Liver (tissue), 8 donors: ENCODE measurements at regions not wholly inside any gene's neighbourhood (a gene's known extent, or its start where the extent isn't known, plus 50 kb on each side); places are given as distances from the start of the nearest gene placed in this dataset.

ENCODE experiments used
- DNase-seq: peaks from one replicate; pipeline ENCODE4 v3.0.0-alpha.2; 2017; ENCODE audit warnings: low spot score
- H3K27ac ChIP-seq, 2 donors: one replicate each; pipeline ENCODE4 v1.7.0; 2013; ENCODE audit warnings: inconsistent platforms in 2 of 2, low read length in 2 of 2, control low read depth in 1 of 2, low read depth in 1 of 2, mild to moderate bottlenecking in 1 of 2
- H3K27me3 ChIP-seq, 4 donors: one replicate each; pipeline versions ENCODE4 v1.6.1 to v1.7.0; 2013; ENCODE audit warnings: low read length in 3 of 4, inconsistent platforms in 1 of 4, mild to moderate bottlenecking in 1 of 4, moderate library complexity in 1 of 4; ENCODE audit not compliant: control insufficient read depth in 4 of 4, insufficient read depth in 4 of 4
- H3K36me3 ChIP-seq, 4 donors: one replicate each; pipeline versions ENCODE4 v1.6.1 to v1.7.0; 2013; ENCODE audit warnings: low read length in 3 of 4, mild to moderate bottlenecking in 3 of 4, low read depth in 1 of 4, moderate library complexity in 1 of 4; ENCODE audit not compliant: control insufficient read depth in 4 of 4, insufficient read depth in 3 of 4
- H3K4me1 ChIP-seq, 4 donors: one replicate each; pipeline versions ENCODE4 v1.6.1 to v1.7.0; 2013; ENCODE audit warnings: low read length in 3 of 4, mild to moderate bottlenecking in 3 of 4, moderate library complexity in 1 of 4; ENCODE audit not compliant: control insufficient read depth in 4 of 4, insufficient read depth in 4 of 4
- H3K4me3 ChIP-seq, 3 donors: one replicate each; pipeline versions ENCODE4 v1.6.1 to v1.7.0; 2013; ENCODE audit warnings: low read length in 3 of 3, control low read depth in 1 of 3, low read depth in 1 of 3, mild to moderate bottlenecking in 1 of 3
- H3K9ac ChIP-seq, 2 donors: one replicate each; pipeline ENCODE4 v1.7.0; 2013; ENCODE audit warnings: low read length in 2 of 2, mild to moderate bottlenecking in 2 of 2, moderate library complexity in 2 of 2, control low read depth in 1 of 2, low read depth in 1 of 2
- H3K9me3 ChIP-seq, 4 donors: one replicate each; pipeline versions ENCODE4 v1.6.1 to v1.7.0; 2013; ENCODE audit warnings: low read length in 3 of 4; ENCODE audit not compliant: control insufficient read depth in 4 of 4
- ATF3 ChIP-seq: IDR thresholded peaks from 2 replicates; pipeline ENCODE4 v1.6.1; 2016; ENCODE audit warnings: antibody characterized with exemption
- CTCF ChIP-seq: fragments of 150-350 bp; IDR thresholded peaks from 2 replicates; pipeline ENCODE4 v1.5.1; 2017; ENCODE audit warnings: improper control_type of control experiment, low read depth, low read length; ENCODE audit not compliant: missing input control
- EGR1 ChIP-seq, 2 donors: IDR thresholded peaks; 2 replicates each; pipeline ENCODE4 v1.6.1; 2016 to 2018; ENCODE audit warnings: antibody characterized with exemption in 2 of 2, low read depth in 2 of 2
- FOXA1 ChIP-seq: IDR thresholded peaks from 2 replicates; pipeline ENCODE4 v1.6.1; 2016; ENCODE audit warnings: antibody characterized with exemption
- FOXA2 ChIP-seq: IDR thresholded peaks from 2 replicates; pipeline ENCODE4 v1.6.1; 2016; ENCODE audit warnings: antibody characterized with exemption
- GABPA ChIP-seq, 2 donors: IDR thresholded peaks in 1 of 2; conservative IDR thresholded peaks in 1 of 2; 2 replicates each; pipeline ENCODE4 v1.6.1; 2016; ENCODE audit warnings: antibody characterized with exemption in 2 of 2, mild to moderate bottlenecking in 1 of 2, moderate library complexity in 1 of 2
- HNF4A ChIP-seq, 2 donors: conservative IDR thresholded peaks; 2 replicates each; pipeline ENCODE4 v1.6.1; 2016; ENCODE audit warnings: antibody characterized with exemption in 2 of 2, mild to moderate bottlenecking in 2 of 2
- HNF4G ChIP-seq: IDR thresholded peaks from 2 replicates; pipeline ENCODE4 v1.6.1; 2016; ENCODE audit warnings: antibody characterized with exemption
- JUND ChIP-seq, 2 donors: IDR thresholded peaks; 2 replicates each; pipeline ENCODE4 v1.6.1; 2016; ENCODE audit warnings: antibody characterized with exemption in 2 of 2
- MAX ChIP-seq: IDR thresholded peaks from 2 replicates; pipeline ENCODE4 v1.6.1; 2016; ENCODE audit warnings: antibody characterized with exemption
- NR2F2 ChIP-seq: IDR thresholded peaks from 2 replicates; pipeline ENCODE4 v1.6.1; 2016; ENCODE audit warnings: antibody characterized with exemption
- RAD21 ChIP-seq, 2 donors: IDR thresholded peaks; 2 replicates each; pipeline ENCODE4 v1.6.1; 2016; ENCODE audit warnings: antibody characterized with exemption in 2 of 2, mild to moderate bottlenecking in 2 of 2
- REST ChIP-seq: IDR thresholded peaks from 2 replicates; pipeline ENCODE4 v1.6.1; 2016; ENCODE audit warnings: antibody characterized with exemption, mild to moderate bottlenecking
- RXRA ChIP-seq, 2 donors: IDR thresholded peaks; 2 replicates each; pipeline ENCODE4 v1.6.1; 2017 to 2018; ENCODE audit warnings: antibody characterized with exemption in 2 of 2, mild to moderate bottlenecking in 1 of 2
- SP1 ChIP-seq: IDR thresholded peaks from 2 replicates; pipeline ENCODE4 v1.6.1; 2018; ENCODE audit warnings: antibody characterized with exemption, mild to moderate bottlenecking
- TAF1 ChIP-seq: conservative IDR thresholded peaks from 2 replicates; pipeline ENCODE4 v1.6.1; 2016; ENCODE audit warnings: antibody characterized with exemption, mild to moderate bottlenecking
- YY1 ChIP-seq: IDR thresholded peaks from 2 replicates; pipeline ENCODE4 v1.6.1; 2016; ENCODE audit warnings: antibody characterized with exemption, mild to moderate bottlenecking
- ZBTB33 ChIP-seq: IDR thresholded peaks from 2 replicates; pipeline ENCODE4 v1.6.1; 2016; ENCODE audit warnings: antibody characterized with exemption
- WGBS: extraction: QIAGEN DNeasy Blood & Tissue Kit; methylation state at CpG from one replicate; pipeline ENCODE4 v1.1.7; 2013; 5-methylcytosine and 5-hydroxymethylcytosine counted together
- donor health status: healthy.
- donor health status: healthy.
- donor health status: healthy.
- donor health status: healthy.
- donor health status: healthy.

GRCh38 chr4:138702190-138702824 is 313.3 kb upstream of the NOCT start:
- 63% methylated on average over 3 of the region's 3 CpGs for WGBS
- no peaks in the 10 kb centered on the region for H3K36me3 ChIP-seq
- H3K4me1 ChIP-seq, result no peaks in the 10 kb centered on the region
- H3K9ac ChIP-seq, result no peak overlapping the region
- no peak overlapping the region for H3K27ac ChIP-seq
- DNase-seq, result no peak
- H3K9me3 ChIP-seq, result no peaks in the 10 kb centered on the region
- H3K4me3 ChIP-seq, result no peak overlapping the region
- TF ChIP-seq HNF4A (conservative IDR thresholded peaks at IDR 0.05) (no peak), FOXA2 (no peak), REST (no peak), TAF1 (no peak), RAD21 (IDR thresholded peaks at IDR 0.05) (no peak), CTCF (no peak), FOXA1 (no peak), MAX (no peak), ZBTB33 (no peak), EGR1 (IDR thresholded peaks at IDR 0.05; ENCODE audit: low read depth in 2 of 2) (no peak), NR2F2 (no peak), SP1 (no peak), JUND (IDR thresholded peaks at IDR 0.05) (no peak), YY1 (no peak), GABPA (IDR thresholded peaks at IDR 0.05 in 1 of 2, conservative IDR thresholded peaks at IDR 0.05 in 1 of 2) (no peak), HNF4G (no peak), RXRA (IDR thresholded peaks at IDR 0.05) (no peak), ATF3 (no peak)
- no peaks in the 10 kb centered on the region for H3K27me3 ChIP-seq
